ENCODE measurements at regions not wholly inside any gene's neighbourhood (a gene's known extent, or its start where the extent isn't known, plus 50 kb on each side); places are given as distances from the start of the nearest gene placed in this dataset.

DNA sequence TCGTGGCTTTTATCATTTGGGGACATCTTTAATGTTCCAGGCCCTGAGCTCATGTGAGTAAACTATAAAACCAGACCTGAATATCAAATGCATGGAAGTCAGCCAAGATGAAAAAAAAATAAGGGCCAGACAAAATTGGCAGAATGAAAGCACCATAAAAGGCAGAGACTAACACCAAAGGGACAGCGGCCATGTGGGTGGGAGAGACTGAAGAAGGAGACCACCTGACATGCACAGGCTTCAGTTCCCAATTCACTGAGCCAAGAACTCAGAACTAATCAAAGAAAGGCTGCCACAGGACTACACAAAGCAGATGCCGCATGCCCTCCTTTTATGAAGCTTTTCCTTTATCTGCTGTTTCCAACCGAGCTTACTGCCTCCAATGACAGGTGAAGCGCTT, 267.1 kb downstream of the RAD51AP2 start:
- Histone ChIP-seq H3K27me3 (ENCODE audit: control insufficient read depth, insufficient read depth, low read length, poor library complexity, severe bottlenecking) (no peaks in the 10 kb centered on the region), H3K36me3 (ENCODE audit: control insufficient read depth, insufficient read depth, low read length) (no peaks in the 10 kb centered on the region), H3K27ac (ENCODE audit: low read depth, low read length) (no peak overlapping the region), H3K9ac (ENCODE audit: extremely low read depth, low read length, poor library complexity, severe bottlenecking) (no peak overlapping the region), H3K4me3 (ENCODE audit: low read length) (no peak overlapping the region), H3K4me1 (ENCODE audit: control insufficient read depth, insufficient read depth, low read length) (no peaks in the 10 kb centered on the region), H3K9me3 (ENCODE audit: control insufficient read depth, low read length) (no peaks in the 10 kb centered on the region)
- no peaks in the 10 kb centered on the region for H3K27me3 Mint-ChIP-seq (ENCODE audit: insufficient read depth)
- H3K4me1 Mint-ChIP-seq = no peaks in the 10 kb centered on the region
- TF ChIP-seq, protein P1, sequence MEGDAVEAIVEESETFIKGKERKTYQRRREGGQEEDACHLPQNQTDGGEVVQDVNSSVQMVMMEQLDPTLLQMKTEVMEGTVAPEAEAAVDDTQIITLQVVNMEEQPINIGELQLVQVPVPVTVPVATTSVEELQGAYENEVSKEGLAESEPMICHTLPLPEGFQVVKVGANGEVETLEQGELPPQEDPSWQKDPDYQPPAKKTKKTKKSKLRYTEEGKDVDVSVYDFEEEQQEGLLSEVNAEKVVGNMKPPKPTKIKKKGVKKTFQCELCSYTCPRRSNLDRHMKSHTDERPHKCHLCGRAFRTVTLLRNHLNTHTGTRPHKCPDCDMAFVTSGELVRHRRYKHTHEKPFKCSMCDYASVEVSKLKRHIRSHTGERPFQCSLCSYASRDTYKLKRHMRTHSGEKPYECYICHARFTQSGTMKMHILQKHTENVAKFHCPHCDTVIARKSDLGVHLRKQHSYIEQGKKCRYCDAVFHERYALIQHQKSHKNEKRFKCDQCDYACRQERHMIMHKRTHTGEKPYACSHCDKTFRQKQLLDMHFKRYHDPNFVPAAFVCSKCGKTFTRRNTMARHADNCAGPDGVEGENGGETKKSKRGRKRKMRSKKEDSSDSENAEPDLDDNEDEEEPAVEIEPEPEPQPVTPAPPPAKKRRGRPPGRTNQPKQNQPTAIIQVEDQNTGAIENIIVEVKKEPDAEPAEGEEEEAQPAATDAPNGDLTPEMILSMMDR (conservative IDR thresholded peaks at IDR 0.05) = no peak
- no peak overlapping the region for H3K4me3 Mint-ChIP-seq
- no peaks in the 10 kb centered on the region for H3K36me3 Mint-ChIP-seq (ENCODE audit: low read depth)
- H3K9me3 Mint-ChIP-seq = no peaks in the 10 kb centered on the region
- H3K27ac Mint-ChIP-seq = no peak overlapping the region
- 82 to 94% methylated on average over 4 to 5 of the region's 5 CpGs for WGBS, 2 experiments (ENCODE audit: insufficient coverage in 1 of 2, insufficient read length in 1 of 2)
- no peak for DNase-seq

DNA sequence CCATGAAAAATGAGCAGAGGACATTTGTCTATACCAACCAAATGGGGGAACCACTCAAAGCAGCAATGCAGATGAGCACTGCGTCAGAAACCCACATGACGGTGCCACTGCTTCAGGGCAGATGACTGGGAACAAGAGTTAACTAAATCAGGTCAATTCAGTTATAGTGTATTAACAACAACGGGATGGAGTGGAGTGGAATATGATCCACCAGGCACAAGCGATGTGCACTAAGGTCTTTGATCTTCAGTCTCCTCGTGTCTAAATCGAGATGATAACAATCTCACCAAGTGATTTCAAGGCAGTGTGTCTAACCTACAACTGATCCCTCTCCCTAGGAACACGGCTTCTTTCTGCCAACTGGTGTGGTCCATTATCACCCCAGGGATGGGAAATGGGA, 269.0 kb downstream of the RAD51AP2 start:
- TF ChIP-seq, protein P1 (conservative IDR thresholded peaks at IDR 0.05) = no peak
- Mint-ChIP-seq H3K4me3 (no peak overlapping the region), H3K27me3 (ENCODE audit: insufficient read depth) (no peaks in the 10 kb centered on the region), H3K27ac (no peak overlapping the region), H3K36me3 (ENCODE audit: low read depth) (no peaks in the 10 kb centered on the region), H3K9me3 (no peaks in the 10 kb centered on the region), H3K4me1 (no peaks in the 10 kb centered on the region)
- Histone ChIP-seq H3K36me3 (ENCODE audit: control insufficient read depth, insufficient read depth, low read length) (no peaks in the 10 kb centered on the region), H3K4me1 (ENCODE audit: control insufficient read depth, insufficient read depth, low read length) (no peaks in the 10 kb centered on the region), H3K9ac (ENCODE audit: extremely low read depth, low read length, poor library complexity, severe bottlenecking) (no peak overlapping the region), H3K27ac (ENCODE audit: low read depth, low read length) (no peak overlapping the region), H3K27me3 (ENCODE audit: control insufficient read depth, insufficient read depth, low read length, poor library complexity, severe bottlenecking) (no peaks in the 10 kb centered on the region), H3K4me3 (ENCODE audit: low read length) (no peak overlapping the region), H3K9me3 (ENCODE audit: control insufficient read depth, low read length) (no peaks in the 10 kb centered on the region)
- WGBS, 2 experiments (ENCODE audit: insufficient coverage in 1 of 2, insufficient read length in 1 of 2) = 95 to 98% methylated on average over 6 to 7 of the region's 7 CpGs
- DNase-seq = no peak

DNA sequence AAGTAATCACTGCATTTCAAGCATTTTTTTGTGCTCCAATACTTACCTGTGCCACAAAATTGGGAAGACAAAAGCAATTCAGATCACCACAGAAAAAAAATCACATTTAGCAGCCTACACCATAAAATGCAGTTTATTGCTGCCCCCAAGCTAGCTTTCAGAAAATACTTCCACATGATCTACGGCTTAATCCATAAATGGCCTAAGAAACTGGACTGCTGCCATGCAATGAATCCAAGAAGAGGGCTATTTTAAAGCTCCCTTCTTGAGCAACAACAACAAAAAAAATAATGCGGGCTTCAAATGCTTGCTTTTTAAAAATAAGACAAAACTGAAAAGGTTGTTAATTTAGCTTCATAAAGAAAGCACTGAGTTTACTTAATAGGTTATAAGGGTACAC, 272.3 kb downstream of the RAD51AP2 start:
- no peaks in the 10 kb centered on the region for H3K4me1 ChIP-seq (ENCODE audit: control insufficient read depth, insufficient read depth, low read length)
- Mint-ChIP-seq H3K27me3 (ENCODE audit: insufficient read depth) (no peaks in the 10 kb centered on the region), H3K27ac (no peak overlapping the region), H3K36me3 (ENCODE audit: low read depth) (no peaks in the 10 kb centered on the region), H3K9me3 (no peaks in the 10 kb centered on the region), H3K4me1 (no peaks in the 10 kb centered on the region), H3K4me3 (no peak overlapping the region)
- no peak overlapping the region for H3K9ac ChIP-seq (ENCODE audit: extremely low read depth, low read length, poor library complexity, severe bottlenecking)
- H3K27ac ChIP-seq (ENCODE audit: low read depth, low read length) = no peak overlapping the region
- no peaks in the 10 kb centered on the region for H3K36me3 ChIP-seq (ENCODE audit: control insufficient read depth, insufficient read depth, low read length)
- H3K9me3 ChIP-seq (ENCODE audit: control insufficient read depth, low read length) = no peaks in the 10 kb centered on the region
- no peaks in the 10 kb centered on the region for H3K27me3 ChIP-seq (ENCODE audit: control insufficient read depth, insufficient read depth, low read length, poor library complexity, severe bottlenecking)
- 78 to 93% methylated on average over 2 of the region's 2 CpGs for WGBS, 2 experiments (ENCODE audit: insufficient coverage in 1 of 2, insufficient read length in 1 of 2)
- TF ChIP-seq, protein P1 (conservative IDR thresholded peaks at IDR 0.05) = no peak
- DNase-seq = no peak
- no peak overlapping the region for H3K4me3 ChIP-seq (ENCODE audit: low read length)

Measured in endodermal cell (in vitro differentiated cells).